Caco-2 (cell line): ENCODE measurements at regions not wholly inside any gene's neighbourhood (a gene's known extent, or its start where the extent isn't known, plus 50 kb on each side); places are given as distances from the start of the nearest gene placed in this dataset.

Experiments
- BruUV-seq: library from RNA; stranded (reverse); fragments of 400-500 nt; replicated peaks from 2 replicates; lab custom pipeline; 2021; lab: Mats Ljungman, UMichigan
- CTCF ChIA-PET: fragments of 300-600 bp; sonication (Branson Sonifier 250); formaldehyde crosslinking; loops from one replicate; lab custom pipeline; 2022; ENCODE audit warnings: antibody characterized with exemption; lab: Charles Lee
- POLR2A ChIA-PET: fragments of 300-600 bp; sonication (Branson Sonifier 250); formaldehyde crosslinking; loops from one replicate; lab custom pipeline; 2022; ENCODE audit warnings: antibody characterized with exemption; lab: Charles Lee
- DNase-seq, 2 experiments: peaks; one replicate each; pipeline versions ENCODE4 v3.0.0 to v3.0.0-alpha.2; 2020 to 2022
- H3K27me3 ChIP-seq: replicated peaks from 2 replicates; pipeline ENCODE4 v1.6.0; 2011; ENCODE audit warnings: low read length; ENCODE audit not compliant: control insufficient read depth, insufficient read depth
- H3K36me3 ChIP-seq: 2 replicates; pipeline ENCODE4 v1.5.1; 2011; ENCODE audit warnings: low read length; ENCODE audit not compliant: control insufficient read depth, insufficient read depth
- H3K4me1 ChIP-seq: fragments of 250-450 bp; sonication (Bioruptor Pico); 2 replicates; pipeline ENCODE4 v1.5.1; 2020; ENCODE audit warnings: mild to moderate bottlenecking
- H3K4me3 ChIP-seq: 2 replicates; pipeline ENCODE4 v1.5.1; 2011; ENCODE audit warnings: low read depth, mild to moderate bottlenecking, control low read depth, low read length
- H3K9me3 ChIP-seq: fragments of 250-450 bp; sonication (Bioruptor Pico); 2 replicates; pipeline ENCODE4 v1.5.1; 2020; ENCODE audit warnings: mild to moderate bottlenecking, moderate library complexity
- H3K27ac Mint-ChIP-seq: one replicate; pipeline ENCODE4 v1.8.0; 2022; ENCODE audit warnings: mixed read lengths; ENCODE audit not compliant: unreplicated experiment
- H3K27me3 Mint-ChIP-seq: one replicate; pipeline ENCODE4 v1.8.0; 2022; ENCODE audit warnings: mixed read lengths; ENCODE audit not compliant: insufficient read depth, unreplicated experiment
- H3K36me3 Mint-ChIP-seq: one replicate; pipeline ENCODE4 v1.8.0; 2022; ENCODE audit warnings: mild to moderate bottlenecking, mixed read lengths; ENCODE audit not compliant: insufficient read depth, unreplicated experiment
- H3K4me1 Mint-ChIP-seq: one replicate; pipeline ENCODE4 v1.8.0; 2022; ENCODE audit warnings: low read depth, mixed read lengths; ENCODE audit not compliant: unreplicated experiment
- H3K4me3 Mint-ChIP-seq: one replicate; pipeline ENCODE4 v1.8.0; 2022; ENCODE audit warnings: mild to moderate bottlenecking, moderate library complexity, mixed read lengths; ENCODE audit not compliant: unreplicated experiment
- H3K9me3 Mint-ChIP-seq: one replicate; pipeline ENCODE4 v1.8.0; 2022; ENCODE audit warnings: mixed read lengths; ENCODE audit not compliant: unreplicated experiment
- intact Hi-C: fragments of 100-400 bp; cut with micrococcal nuclease; formaldehyde crosslinking; loops from one replicate; pipeline ENCODE4 v1.10.0; 2022; ENCODE audit not compliant: unreplicated experiment
- TF ChIP-seq, protein P1 (sequence below), 2 experiments: fragments of 200-600 bp in 1 of 2; IDR thresholded peaks; 1 replicate in 1 of 2; 2 replicates in 1 of 2; pipeline versions ENCODE4 v1.5.1 to v1.8.0; 2011 to 2022; ENCODE audit warnings: antibody characterized with exemption in 1 of 2, control low read depth in 1 of 2, inconsistent platforms in 1 of 2, low read depth in 1 of 2, low read length in 1 of 2, mild to moderate bottlenecking in 1 of 2, moderate library complexity in 1 of 2; ENCODE audit not compliant: insufficient read depth in 1 of 2, severe bottlenecking in 1 of 2, unreplicated experiment in 1 of 2

GRCh38 chr6:147726342-147726741, 217.9 kb downstream of the SAMD5 start:
- intact Hi-C loops, result no loop called here
- Mint-ChIP-seq H3K27me3 (no peaks in the 10 kb centered on the region), H3K4me1 (peaks cover 8% of the 10 kb centered on the region), H3K9me3 (peaks cover 10% of the 10 kb centered on the region), H3K4me3 (no peak overlapping the region), H3K36me3 (no peaks in the 10 kb centered on the region), H3K27ac (no peak overlapping the region)
- Histone ChIP-seq H3K4me1 (no peaks in the 10 kb centered on the region), H3K9me3 (no peaks in the 10 kb centered on the region), H3K27me3 (no peaks in the 10 kb centered on the region), H3K4me3 (no peak overlapping the region), H3K36me3 (no peaks in the 10 kb centered on the region)
- no peak for DNase-seq
- POLR2A ChIA-PET, result no interaction called here
- TF ChIP-seq, protein P1, sequence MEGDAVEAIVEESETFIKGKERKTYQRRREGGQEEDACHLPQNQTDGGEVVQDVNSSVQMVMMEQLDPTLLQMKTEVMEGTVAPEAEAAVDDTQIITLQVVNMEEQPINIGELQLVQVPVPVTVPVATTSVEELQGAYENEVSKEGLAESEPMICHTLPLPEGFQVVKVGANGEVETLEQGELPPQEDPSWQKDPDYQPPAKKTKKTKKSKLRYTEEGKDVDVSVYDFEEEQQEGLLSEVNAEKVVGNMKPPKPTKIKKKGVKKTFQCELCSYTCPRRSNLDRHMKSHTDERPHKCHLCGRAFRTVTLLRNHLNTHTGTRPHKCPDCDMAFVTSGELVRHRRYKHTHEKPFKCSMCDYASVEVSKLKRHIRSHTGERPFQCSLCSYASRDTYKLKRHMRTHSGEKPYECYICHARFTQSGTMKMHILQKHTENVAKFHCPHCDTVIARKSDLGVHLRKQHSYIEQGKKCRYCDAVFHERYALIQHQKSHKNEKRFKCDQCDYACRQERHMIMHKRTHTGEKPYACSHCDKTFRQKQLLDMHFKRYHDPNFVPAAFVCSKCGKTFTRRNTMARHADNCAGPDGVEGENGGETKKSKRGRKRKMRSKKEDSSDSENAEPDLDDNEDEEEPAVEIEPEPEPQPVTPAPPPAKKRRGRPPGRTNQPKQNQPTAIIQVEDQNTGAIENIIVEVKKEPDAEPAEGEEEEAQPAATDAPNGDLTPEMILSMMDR (IDR thresholded peaks at IDR 0.05; ENCODE audit: insufficient read depth in 1 of 2, low read depth in 1 of 2, low read length in 1 of 2, severe bottlenecking in 1 of 2, unreplicated experiment in 1 of 2), result no peak
- CTCF ChIA-PET, result no interaction called here
- no TSS peak for BruUV-seq

DNA sequence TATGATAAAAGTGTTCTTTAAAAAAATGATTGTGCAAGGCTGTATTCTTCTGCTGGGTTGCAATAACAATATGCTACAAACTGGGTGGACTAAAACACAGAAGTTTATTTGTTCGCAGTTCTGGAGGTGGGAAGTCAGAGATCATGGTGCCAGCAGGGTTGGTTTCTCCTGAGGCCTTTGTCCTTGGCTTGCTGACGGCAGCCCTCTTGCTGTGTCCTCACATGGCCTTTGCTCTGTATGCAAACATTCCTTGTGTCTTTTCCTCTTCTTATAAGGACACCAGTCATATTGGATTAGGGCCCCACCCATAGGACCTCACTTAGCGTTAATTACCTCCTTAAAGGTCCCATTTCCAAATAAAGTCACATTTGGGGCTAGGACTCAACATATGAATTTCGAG, 220.4 kb downstream of the SAMD5 start:
- H3K4me1 Mint-ChIP-seq, result peaks cover 14% of the 10 kb centered on the region
- no peaks in the 10 kb centered on the region for H3K9me3 ChIP-seq
- no peak overlapping the region for H3K4me3 Mint-ChIP-seq
- no peaks in the 10 kb centered on the region for H3K27me3 ChIP-seq
- TF ChIP-seq, protein P1 (IDR thresholded peaks at IDR 0.05; ENCODE audit: insufficient read depth in 1 of 2, low read depth in 1 of 2, low read length in 1 of 2, severe bottlenecking in 1 of 2, unreplicated experiment in 1 of 2), result no peak
- H3K36me3 Mint-ChIP-seq, result no peaks in the 10 kb centered on the region
- peaks cover 10% of the 10 kb centered on the region for H3K9me3 Mint-ChIP-seq
- intact Hi-C loops, result no loop called here
- DNase-seq, result no peak
- BruUV-seq, result no TSS peak
- H3K36me3 ChIP-seq, result no peaks in the 10 kb centered on the region
- H3K27ac Mint-ChIP-seq, result no peak overlapping the region
- H3K4me3 ChIP-seq, result no peak overlapping the region
- CTCF ChIA-PET, result no interaction called here
- H3K4me1 ChIP-seq, result no peaks in the 10 kb centered on the region
- POLR2A ChIA-PET, result no interaction called here
- no peaks in the 10 kb centered on the region for H3K27me3 Mint-ChIP-seq

DNA sequence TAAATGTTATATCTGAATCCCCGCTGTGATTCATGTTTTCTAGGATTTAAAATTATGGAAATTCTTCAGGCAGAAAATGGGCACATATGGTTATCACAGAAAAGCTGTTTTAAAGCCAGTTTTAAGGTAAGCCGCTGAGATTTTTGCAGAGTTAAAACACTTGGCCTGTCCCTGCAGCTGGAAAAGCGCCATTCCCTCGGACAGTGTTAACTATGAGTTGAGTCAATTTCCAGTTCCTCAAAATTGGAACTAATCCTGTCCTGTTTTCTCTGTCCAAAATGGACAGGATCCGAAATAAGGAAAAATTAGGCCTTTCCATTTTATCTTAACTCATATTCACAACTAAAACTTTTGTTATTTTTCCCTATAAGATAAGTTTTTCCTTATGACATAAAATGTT, 225.2 kb downstream of the SAMD5 start:
- POLR2A ChIA-PET, result no interaction called here
- no peaks in the 10 kb centered on the region for H3K27me3 ChIP-seq

More for the DNA sequence above, 225.2 kb downstream of the SAMD5 start:
- CTCF ChIA-PET, result no interaction called here
- Histone ChIP-seq H3K4me3 (no peak overlapping the region), H3K4me1 (0 out of 2 replicates have a peak, but pooled peaks cover 10% of the 10 kb centered on the region), H3K9me3 (no peaks in the 10 kb centered on the region), H3K36me3 (no peaks in the 10 kb centered on the region)
- Mint-ChIP-seq H3K4me3 (no peak overlapping the region), H3K4me1 (peaks cover 23% of the 10 kb centered on the region), H3K27ac (no peak overlapping the region), H3K9me3 (peaks cover 10% of the 10 kb centered on the region), H3K27me3 (no peaks in the 10 kb centered on the region), H3K36me3 (no peaks in the 10 kb centered on the region)
- BruUV-seq, result no TSS peak
- no peak for DNase-seq
- TF ChIP-seq, protein P1 (IDR thresholded peaks at IDR 0.05; ENCODE audit: insufficient read depth in 1 of 2, low read depth in 1 of 2, low read length in 1 of 2, severe bottlenecking in 1 of 2, unreplicated experiment in 1 of 2), result no peak
- intact Hi-C loops, result no loop called here
